ENCODE measurements at regions not wholly inside any gene's neighbourhood (a gene's known extent, or its start where the extent isn't known, plus 50 kb on each side); places are given as distances from the start of the nearest gene placed in this dataset.
"Not testable (repeated sequence)": the region's sequence is repeated elsewhere in the genome, so short reads cannot be mapped to it uniquely, and the experiment has no call there.

DNA sequence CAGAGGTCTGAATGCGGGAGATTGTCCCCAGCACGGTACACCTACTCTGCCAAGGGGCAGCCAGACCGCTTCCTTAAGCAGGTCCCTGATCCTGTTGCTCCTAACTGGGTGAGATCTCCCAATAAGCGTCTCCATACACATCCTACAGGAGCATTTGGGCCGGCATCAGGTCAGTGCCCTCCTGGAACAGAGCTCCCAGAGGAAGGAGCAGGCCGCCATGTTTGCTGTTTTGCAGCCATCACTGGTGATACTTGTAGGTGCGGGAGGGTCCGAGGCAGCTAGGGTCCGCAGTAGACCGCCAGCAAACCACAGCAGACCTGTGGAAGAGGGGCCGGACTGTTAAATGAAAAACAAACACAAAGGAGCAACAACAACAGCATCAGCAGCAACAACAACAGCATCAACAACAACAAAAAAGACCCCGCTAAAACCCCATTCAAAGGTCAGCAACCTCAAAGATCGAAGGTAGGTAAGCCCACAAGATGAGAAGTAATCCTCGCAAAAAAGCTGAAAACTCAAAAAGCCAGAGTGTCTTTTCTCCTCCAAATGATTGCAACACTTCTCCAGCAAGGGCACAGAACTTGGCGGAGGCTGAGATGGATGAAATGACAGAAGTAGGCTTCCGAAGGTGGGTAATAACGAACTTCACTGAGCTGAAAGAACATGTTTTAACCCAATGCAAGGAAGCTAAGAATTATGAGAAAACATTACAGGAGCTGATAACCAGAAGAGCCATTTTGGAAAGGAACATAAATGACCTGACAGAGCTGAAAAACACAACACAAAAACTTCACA lies 79.0 kb upstream of the CDH7 start:
- ATAC-seq = no peak
- intact Hi-C loops (cut with DNase I) = no loop called here

DNA sequence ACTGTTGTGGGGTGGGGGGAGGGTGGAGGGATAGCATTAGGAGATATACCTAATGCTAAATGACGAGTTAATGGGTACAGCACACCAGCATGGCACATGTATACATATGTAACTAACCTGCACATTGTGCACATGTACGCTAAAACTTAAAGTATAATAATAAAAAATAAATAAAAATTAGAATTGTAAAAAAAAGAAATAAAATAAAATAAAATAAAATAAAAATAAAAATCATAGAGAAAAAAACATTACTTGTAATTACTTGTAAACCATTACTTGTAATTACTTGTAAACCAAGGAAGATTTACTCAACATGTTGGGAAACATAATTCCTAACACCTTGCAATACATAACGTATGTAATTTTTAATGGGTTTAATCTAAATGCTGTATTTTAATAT lies 80.7 kb upstream of the CDH7 start:
- intact Hi-C loops (cut with DNase I); DNase-seq (ENCODE audit: low spot score); ATAC-seq: not testable (repeated sequence)

More for the DNA sequence above, 79.0 kb upstream of the CDH7 start:
- DNase-seq (ENCODE audit: low spot score) = no peak

DNA sequence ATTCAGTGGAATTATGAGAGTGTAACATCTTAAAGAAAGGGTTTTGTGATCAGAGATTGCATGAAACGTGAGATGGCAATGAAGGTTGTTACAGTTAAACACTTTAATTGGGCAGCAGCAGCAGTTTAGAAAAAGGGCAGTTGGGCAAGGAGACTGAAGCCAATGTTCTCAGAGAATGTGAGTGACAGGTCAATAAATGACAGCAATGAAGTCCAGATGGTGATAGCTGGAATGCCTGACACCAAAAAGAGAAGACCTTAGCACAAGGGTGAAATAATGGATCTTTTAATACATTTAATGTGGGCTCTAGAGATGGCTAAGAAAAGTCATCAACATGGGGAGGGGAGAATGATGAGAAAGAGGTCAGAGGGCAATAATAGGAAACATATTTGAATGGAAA lies 89.4 kb upstream of the CDH7 start:
- ATAC-seq = no peak
- intact Hi-C loops (cut with DNase I) = no loop called here
- no peak for DNase-seq (ENCODE audit: low spot score)

DNA sequence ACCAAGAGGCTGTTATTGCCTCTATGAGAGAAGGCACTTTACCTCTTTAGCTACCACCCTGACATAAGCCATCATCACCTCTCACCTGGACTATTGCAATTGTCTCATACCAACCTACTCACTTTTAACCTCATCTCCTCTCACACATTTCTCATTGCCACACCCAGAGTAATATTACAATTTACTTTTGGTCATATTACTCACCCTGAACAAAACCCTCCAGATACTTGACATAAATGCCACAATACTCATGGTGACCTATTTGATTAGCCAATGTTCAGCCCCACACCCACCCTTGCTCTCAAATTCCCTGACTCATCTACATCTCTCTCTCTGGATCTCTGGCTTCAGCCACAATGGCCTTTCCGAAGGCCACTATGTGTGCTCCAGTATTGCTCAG lies 90.9 kb upstream of the CDH7 start:
- ATAC-seq (no peak), DNase-seq (ENCODE audit: low spot score) (no peak)
- intact Hi-C loops (cut with DNase I) = no loop called here

DNA sequence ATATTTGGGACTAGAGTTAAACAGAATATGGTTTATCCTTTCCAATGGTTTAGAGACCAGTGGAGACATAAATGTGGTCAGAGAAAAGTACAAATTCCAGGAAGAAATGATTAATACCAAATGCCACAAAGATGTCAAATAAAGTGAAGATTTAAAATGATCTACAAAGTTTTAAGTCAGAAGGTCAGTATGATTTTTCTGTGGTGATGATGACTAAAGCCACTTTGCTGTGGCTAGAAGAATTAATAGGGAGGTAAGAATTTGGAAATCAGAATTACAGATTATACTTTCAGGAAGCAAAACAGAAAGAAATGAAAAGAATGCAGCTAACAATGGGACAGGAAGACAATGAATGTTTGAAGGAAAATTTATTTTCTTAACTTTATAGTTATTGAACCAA lies 91.5 kb upstream of the CDH7 start:
- intact Hi-C loops (cut with DNase I) = no loop called here
- DNase-seq (ENCODE audit: low spot score) = no peak
- ATAC-seq = no peak

DNA sequence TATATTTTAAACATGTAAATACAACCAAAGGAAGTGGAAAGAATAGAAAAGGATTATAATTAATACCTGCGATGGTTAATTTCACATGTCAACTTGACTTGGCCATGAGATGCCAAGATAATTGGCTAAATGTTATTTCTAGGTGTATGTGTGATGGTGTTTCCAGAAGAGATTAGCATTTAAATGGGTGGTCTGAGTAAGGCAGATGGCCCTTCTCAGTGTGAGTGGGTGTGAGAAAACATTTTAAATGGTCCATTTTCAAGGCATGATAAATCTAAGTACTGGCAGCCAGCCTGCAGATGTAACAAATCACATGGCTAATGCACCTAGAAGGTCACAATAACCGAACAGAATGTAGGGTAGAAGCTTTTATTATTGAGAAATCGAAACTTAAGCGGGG lies 99.6 kb upstream of the CDH7 start:
- ATAC-seq (no peak), DNase-seq (ENCODE audit: low spot score) (no peak)
- intact Hi-C loops (cut with DNase I) = no loop called here

DNA sequence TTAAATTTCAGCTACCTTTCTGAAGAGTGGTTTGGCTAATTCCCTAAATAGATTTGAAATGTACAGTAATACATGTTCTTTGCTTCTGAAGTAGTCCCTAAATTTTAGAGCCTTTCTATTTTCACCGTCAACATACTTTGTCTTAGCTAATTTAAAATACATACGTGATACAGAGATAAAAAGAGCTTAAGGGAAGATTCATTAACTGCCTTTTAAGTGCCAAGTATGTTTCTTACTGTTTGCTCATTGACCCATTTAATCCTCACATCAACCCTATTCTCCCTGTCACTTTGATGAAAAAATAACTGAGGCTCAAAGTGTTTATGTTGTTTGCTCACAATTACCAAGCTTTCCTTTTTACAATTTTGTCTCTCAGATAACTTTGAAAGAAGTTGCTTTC lies 118.6 kb upstream of the CDH7 start:
- ATAC-seq (no peak), DNase-seq (ENCODE audit: low spot score) (no peak)
- intact Hi-C loops (cut with DNase I) = no loop called here

DNA sequence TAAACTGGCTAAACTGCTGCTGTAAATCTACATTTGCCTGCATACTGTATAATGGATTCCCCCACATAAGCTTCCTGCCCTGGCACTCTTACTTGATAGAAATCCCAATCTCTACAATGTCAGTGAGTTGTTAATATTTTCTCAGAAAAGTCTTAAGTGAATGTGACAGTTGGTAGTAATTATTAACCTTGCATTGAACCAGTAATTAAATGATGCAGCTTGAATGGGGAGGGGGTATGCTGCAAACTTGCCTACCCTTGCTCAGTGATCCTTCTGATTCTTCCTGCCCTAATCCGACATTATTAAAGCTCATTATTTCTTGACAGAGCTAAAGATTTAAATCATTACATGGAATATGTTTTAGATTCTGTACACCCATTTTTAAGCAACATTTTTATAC lies 119.0 kb upstream of the CDH7 start:
- DNase-seq (ENCODE audit: low spot score) = no peak
- intact Hi-C loops (cut with DNase I) = no loop called here
- ATAC-seq = no peak

DNA sequence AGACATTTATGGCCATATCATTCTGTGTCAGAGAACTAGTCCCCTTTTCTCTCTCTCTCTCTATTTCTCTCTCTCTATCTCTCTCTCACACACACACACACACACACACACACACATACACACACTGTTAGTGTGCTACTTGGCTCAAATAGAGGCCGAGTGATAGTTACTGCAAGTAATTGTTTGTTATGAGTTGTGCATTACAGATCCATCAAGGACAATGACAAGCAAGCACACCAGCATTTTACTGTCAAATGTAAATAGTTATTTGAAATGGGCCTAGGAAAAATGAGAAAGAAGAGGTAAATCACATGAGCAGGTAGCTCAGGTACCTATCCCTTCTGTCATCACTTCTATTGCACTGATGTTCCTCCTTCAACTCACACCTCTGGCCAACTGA lies 122.4 kb upstream of the CDH7 start:
- intact Hi-C loops (cut with DNase I) = no loop called here
- ATAC-seq = no peak

DNA sequence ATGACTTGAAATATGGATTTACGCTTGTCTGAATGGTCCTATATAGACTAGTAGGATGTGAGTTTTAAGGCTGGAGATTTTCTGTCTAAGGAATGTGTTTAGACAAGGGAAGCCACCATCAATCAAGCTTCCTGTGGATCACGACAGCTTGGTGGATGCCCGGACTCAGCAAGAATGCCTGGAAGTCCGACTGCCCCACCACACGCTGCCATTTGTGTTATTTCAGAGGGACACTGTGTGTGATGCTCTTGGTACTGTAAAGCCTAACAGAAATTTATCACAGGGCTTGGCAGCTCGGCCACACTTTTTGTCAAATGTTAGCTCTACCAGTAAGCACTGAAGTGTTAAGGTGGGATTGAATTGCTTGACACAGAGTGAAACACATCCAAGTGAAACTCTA lies 127.1 kb upstream of the CDH7 start:
- ATAC-seq = no peak
- intact Hi-C loops (cut with DNase I) = no loop called here
- no peak for DNase-seq (ENCODE audit: low spot score)

More for the DNA sequence above, 122.4 kb upstream of the CDH7 start:
- no peak for DNase-seq (ENCODE audit: low spot score)

DNA sequence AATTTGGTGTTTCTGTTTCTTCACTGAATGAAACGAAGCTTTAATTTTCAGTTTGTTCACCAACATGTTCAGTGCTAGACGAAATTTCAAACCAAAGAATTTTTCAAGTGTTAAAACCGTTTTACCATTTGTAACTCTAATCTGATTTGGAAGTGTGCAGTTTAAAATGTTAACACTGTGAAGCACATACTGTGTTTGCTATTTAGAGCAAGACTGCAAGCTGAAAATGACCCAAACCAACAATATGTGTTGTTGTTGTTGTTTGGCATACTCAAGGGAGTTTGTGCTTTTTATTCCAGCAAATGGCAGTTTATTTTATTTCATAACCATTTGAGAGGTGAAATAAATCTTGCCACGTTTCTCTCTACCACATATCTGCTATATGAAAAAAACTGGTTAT lies 128.4 kb upstream of the CDH7 start:
- ATAC-seq = no peak
- DNase-seq (ENCODE audit: low spot score) = no peak
- intact Hi-C loops (cut with DNase I) = no loop called here

DNA sequence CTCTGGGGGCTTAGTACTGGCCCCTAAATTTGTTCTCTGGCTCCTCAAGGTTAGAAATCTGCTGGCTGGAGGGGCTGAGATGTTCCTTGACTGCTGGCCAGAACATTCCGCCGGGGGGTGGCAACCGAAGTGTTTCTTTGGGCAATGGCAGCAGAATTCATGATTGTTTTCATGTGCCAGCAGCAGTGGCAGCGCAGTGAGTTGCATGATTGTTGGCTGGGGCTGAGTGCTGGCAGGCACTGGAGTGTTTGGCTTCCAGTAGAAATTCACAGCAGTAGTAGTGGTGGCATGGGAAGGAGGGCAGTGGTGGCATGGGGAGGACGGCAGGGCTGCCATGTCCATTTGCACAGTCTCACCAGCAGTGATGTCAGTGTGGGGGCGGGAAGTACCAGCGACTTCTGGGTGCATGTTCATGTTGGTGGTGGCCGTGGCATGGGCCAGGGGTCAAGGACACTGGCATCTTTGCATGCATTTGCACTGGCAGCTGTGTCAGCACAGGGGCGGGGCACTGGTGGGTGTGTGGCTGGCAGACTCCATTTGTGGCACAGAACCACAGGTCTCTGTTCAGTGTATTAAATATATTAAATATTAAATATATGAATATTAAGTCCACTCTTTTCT lies 130.6 kb upstream of the CDH7 start:
- intact Hi-C loops (cut with DNase I) = no loop called here
- DNase-seq (ENCODE audit: low spot score) (no peak), ATAC-seq (no peak)

DNA sequence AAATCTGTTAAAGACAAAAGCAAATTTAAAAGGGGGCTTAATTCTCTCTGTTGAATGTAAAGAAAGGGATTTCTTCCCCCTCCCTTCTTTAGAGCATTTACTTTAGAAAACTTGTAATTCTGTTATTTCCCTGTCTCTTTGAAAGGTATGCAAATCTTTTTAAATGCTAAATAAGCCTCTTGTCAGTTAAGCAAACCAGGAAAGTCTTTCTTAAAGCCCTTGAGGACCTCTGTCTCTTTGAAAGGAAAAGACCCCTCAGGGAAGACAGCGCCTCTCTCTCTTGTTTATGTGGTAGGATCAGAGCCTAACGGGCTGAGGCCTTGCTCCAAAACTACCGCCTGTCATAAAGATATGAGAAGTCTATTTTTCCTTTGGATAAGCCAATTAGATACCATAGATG lies 139.9 kb upstream of the CDH7 start:
- intact Hi-C loops (cut with DNase I) = no loop called here
- no peak for DNase-seq (ENCODE audit: low spot score)

DNA sequence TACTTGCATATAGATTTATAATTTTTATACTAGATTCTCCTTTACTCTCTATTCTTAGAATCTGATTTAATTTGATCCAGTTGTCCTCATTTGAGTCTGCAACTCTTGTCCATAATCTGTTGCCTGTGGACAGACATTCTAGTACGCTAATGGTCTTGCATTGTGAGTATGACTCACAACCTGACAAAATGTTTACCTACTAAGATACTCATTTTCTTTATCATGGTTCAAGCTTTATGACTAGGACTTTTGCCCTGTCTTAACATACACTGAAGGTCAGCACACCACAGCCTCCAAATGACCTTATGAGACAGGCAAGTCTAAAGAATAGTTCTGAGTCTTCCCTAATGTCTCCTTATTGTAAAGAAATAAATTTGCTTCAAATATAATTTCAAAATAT lies 142.3 kb upstream of the CDH7 start:
- DNase-seq (ENCODE audit: low spot score) (no peak), ATAC-seq (no peak)
- intact Hi-C loops (cut with DNase I) = no loop called here

More for the DNA sequence above, 139.9 kb upstream of the CDH7 start:
- no peak for ATAC-seq

DNA sequence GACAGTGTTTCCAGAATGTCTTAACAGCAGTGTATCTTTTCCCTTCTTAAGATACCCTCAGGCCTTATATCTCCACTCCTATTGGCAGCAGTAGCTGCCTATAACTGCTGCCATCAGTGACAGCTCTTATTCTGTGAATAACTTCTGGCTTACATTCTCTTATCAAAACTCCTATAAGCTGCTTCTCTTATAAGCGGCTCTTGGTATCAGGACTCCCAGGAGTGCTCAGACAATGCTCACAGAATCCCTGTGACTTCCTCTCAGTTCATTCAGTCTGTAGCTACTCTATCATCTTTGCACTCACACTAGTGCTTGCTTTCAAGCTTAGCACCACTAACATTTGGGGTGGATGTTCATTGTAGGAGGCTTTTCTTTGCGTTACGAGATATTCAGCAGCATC lies 143.7 kb upstream of the CDH7 start:
- intact Hi-C loops (cut with DNase I) = no loop called here
- ATAC-seq = no peak
- no peak for DNase-seq (ENCODE audit: low spot score)

DNA sequence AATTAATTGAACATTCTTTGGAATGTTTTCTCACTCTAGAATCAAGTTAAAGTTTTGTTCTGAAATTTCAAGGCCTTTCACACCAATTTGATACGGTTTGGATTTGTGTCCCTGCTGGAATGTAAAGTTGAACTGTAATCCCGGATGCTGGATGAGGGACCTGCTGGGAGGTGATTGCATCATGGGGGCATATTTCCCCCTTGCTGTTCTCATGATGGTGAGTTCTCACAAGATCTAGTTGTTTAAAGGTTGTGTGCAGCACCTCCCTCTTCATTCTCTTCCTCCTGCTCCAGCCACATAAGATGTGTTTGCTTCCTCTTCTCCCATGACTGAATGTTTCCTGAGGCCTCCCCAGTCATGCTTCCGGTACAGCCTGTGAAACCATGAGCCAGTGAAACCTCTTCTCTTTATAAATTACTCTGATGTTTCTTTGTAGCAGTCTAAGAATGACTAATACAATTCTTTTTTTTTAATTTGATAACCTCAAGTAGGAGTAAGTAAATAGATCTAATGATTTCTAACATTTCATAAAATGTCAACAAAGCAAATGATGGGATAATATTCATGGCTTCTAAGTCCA lies 144.2 kb upstream of the CDH7 start:
- ATAC-seq (no peak), DNase-seq (ENCODE audit: low spot score) (no peak)
- intact Hi-C loops (cut with DNase I) = no loop called here

DNA sequence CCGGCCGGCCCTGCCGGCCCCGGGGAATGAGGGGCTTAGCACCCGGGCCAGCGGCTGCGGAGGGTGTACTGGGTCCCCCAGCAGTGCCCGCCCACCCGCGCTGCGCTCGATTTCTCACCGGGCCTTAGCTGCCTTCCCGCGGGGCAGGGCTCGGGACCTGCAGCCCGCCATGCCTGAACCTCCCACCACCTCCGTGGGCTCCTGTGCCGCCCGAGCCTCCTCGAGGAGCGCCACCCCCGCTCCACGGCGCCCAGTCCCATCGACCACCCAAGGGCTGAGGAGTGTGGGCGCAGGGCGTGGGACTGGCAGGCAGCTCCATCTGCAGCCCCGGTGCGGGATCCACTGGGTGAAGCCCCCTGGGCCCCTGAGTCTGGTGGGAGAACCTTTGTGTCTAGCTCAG lies 145.5 kb upstream of the CDH7 start:
- intact Hi-C loops (cut with DNase I); ATAC-seq; DNase-seq (ENCODE audit: low spot score): not testable (repeated sequence)

DNA sequence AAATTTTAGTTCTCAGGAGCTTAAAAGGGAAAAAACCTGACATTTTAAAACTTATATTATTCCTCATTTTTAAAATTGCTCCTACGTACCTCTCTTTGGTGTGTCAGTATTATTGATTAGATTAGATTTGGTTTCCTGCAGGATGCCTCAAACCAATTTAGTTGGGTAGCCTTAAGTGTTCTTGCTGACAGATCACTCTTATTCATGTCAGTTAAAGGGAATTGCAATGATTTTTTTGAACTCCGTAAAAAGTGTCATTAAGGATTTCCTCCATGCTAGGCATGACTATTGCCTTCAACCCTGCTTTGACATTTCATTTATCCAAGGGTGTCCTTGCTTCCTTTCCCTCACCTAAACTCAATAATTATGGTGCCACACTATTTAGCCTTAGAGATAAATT lies 149.0 kb upstream of the CDH7 start:
- intact Hi-C loops (cut with DNase I) = no loop called here
- no peak for DNase-seq (ENCODE audit: low spot score)
- ATAC-seq = no peak

DNA sequence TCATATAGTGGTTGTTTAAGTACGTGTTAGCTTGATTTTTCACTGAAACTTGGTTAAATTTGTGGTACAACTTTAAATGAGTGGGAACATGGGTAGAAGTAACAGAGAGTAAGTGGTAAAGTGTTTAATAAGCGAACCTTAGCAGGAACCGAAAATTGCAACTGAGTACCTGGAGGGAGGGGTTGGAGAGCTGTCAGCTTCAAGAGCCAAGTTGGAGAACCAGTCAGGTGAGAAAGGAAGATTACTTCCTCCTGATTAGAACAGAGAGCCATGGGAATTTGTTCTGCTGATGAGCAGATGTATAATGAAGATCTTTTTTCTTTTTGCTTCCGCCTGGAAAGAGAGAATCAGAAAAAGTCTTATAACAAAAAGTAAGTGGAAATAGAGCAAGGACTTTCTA lies 158.4 kb upstream of the CDH7 start:
- ATAC-seq (no peak), DNase-seq (ENCODE audit: low spot score) (no peak)
- intact Hi-C loops (cut with DNase I) = no loop called here

DNA sequence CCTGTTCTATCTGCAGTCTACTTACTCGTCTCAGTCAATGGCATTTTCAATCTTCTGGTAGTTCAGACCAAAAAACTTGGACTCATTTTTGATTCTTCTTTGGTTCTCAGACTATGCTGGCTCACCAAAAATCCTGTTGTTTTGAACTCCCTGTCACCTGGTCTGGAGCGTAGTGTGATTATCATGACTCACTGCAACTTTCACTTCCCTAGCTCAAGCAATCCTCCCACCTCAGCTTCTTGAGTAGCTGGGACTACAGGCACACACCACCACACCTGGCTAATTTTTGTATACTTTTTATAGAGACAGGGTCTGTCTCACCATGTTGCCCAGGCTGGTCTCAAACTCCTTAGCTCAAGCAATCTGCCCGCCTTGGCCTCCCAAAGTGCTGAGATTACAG lies 163.3 kb upstream of the CDH7 start:
- intact Hi-C loops (cut with DNase I) = no loop called here
- no peak for ATAC-seq

DNA sequence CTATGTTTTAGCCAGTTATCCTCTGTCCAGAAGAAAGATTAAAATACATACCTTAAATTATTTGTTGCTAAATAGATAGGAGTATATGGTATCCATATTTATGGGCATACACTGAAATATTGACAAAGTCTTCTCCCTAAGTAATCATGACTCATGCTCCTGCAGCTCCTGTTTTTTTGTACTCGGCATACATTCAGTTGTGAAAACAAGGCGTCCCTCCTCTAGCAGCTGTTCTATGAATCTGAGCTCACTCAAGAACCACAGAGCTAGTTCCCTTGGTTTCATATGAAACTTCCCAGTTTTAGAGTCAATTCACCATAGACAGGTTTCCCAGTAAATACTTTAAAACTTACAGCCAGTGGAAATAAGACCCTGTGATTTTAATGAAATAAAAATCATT lies 168.7 kb upstream of the CDH7 start:
- DNase-seq (ENCODE audit: low spot score); ATAC-seq; intact Hi-C loops (cut with DNase I): not testable (repeated sequence)

More for the DNA sequence above, 163.3 kb upstream of the CDH7 start:
- no peak for DNase-seq (ENCODE audit: low spot score)
